HEK293 (cell line): ENCODE measurements at regions not wholly inside any gene's neighbourhood (a gene's known extent, or its start where the extent isn't known, plus 50 kb on each side); places are given as distances from the start of the nearest gene placed in this dataset.

Experiments
- CTCF ChIA-PET: fragments of 350-600 bp; formaldehyde crosslinking; extraction: SDS; loops from one replicate; lab custom pipeline; 2021; ENCODE audit warnings: antibody characterized with exemption; lab: Yijun Ruan, JAX
- POLR2A ChIA-PET: fragments of 300-600 bp; formaldehyde crosslinking; extraction: SDS; loops from one replicate; lab custom pipeline; 2020; ENCODE audit warnings: antibody characterized with exemption, inconsistent platforms; lab: Yijun Ruan, JAX
- H3K27ac ChIP-seq: fragments of 200-500 bp; sonication (Bioruptor generic); 2 replicates; pipeline ENCODE4 v1.5.1; 2014; ENCODE audit warnings: low read depth, low read length, control low read depth, inconsistent platforms; ENCODE audit errors: extremely low read depth
- H3K36me3 ChIP-seq, 2 experiments: fragments of 200-500 bp in 1 of 2; sonication (Bioruptor generic) in 1 of 2; 1 replicate in 1 of 2; 2 replicates in 1 of 2; pipeline ENCODE4 v1.5.1; 2014 to 2017; ENCODE audit warnings: inconsistent platforms in 2 of 2, low read length in 2 of 2; ENCODE audit not compliant: control insufficient read depth in 2 of 2, insufficient read depth in 1 of 2
- H3K4me1 ChIP-seq: fragments of 200-500 bp; sonication (Bioruptor generic); 2 replicates; pipeline ENCODE4 v1.5.1; 2014; ENCODE audit warnings: mild to moderate bottlenecking, low read length, inconsistent platforms; ENCODE audit not compliant: control insufficient read depth, insufficient read depth
- H3K4me3 ChIP-seq: 2 replicates; pipeline ENCODE4 v1.5.1; 2011; ENCODE audit warnings: low read depth, mild to moderate bottlenecking, control low read depth, low read length, moderate library complexity
- H3K9me3 ChIP-seq: fragments of 200-500 bp; sonication (Bioruptor generic); 2 replicates; pipeline ENCODE4 v1.5.1; 2014; ENCODE audit warnings: low read depth, low read length, inconsistent platforms; ENCODE audit not compliant: control insufficient read depth, insufficient read depth
- GFI1B ChIP-seq: fragments of 450-650 bp; formaldehyde crosslinking; IDR thresholded peaks from 2 replicates; pipeline ENCODE4 v1.5.1; 2016; ENCODE audit warnings: missing biosample characterization, missing genetic modification characterization
- GLI2 ChIP-seq: fragments of 450-650 bp; formaldehyde crosslinking; IDR thresholded peaks from 2 replicates; pipeline ENCODE4; 2017; ENCODE audit warnings: missing biosample characterization, missing genetic modification characterization, low read depth, borderline replicate concordance
- HOXA7 ChIP-seq: sonication (generic); formaldehyde crosslinking; IDR thresholded peaks from 2 replicates; pipeline ENCODE4 v1.8.1; 2022; ENCODE audit warnings: missing genetic modification reagents, borderline replicate concordance
- PRDM1 ChIP-seq: fragments of 450-650 bp; formaldehyde crosslinking; IDR thresholded peaks from 2 replicates; pipeline ENCODE4; 2016; ENCODE audit warnings: missing biosample characterization, missing genetic modification characterization
- TCF7L2 ChIP-seq: IDR thresholded peaks from 2 replicates; pipeline ENCODE4 v1.6.1; 2011; ENCODE audit warnings: low read depth, mild to moderate bottlenecking, inconsistent platforms, low read length, moderate library complexity, borderline replicate concordance
- ZIC2 ChIP-seq: fragments of 450-650 bp; formaldehyde crosslinking; IDR thresholded peaks from 2 replicates; pipeline ENCODE4 v1.5.1; 2016; ENCODE audit warnings: missing biosample characterization, missing genetic modification characterization
- ZNF394 ChIP-seq: fragments of 450-650 bp; formaldehyde crosslinking; IDR thresholded peaks from 2 replicates; pipeline ENCODE4 v1.5.1; 2016; ENCODE audit warnings: missing biosample characterization, missing genetic modification characterization, mild to moderate bottlenecking, moderate library complexity, borderline replicate concordance
- ZNF510 ChIP-seq: fragments of 450-650 bp; formaldehyde crosslinking; IDR thresholded peaks from 2 replicates; pipeline ENCODE4 v1.5.1; 2018; ENCODE audit warnings: mild to moderate bottlenecking, missing genetic modification characterization, missing biosample characterization; ENCODE audit not compliant: insufficient replicate concordance
- TF ChIP-seq, protein P1 (sequence below): fragments of 450-650 bp; formaldehyde crosslinking; IDR thresholded peaks from 2 replicates; pipeline ENCODE4 v1.5.1; 2016; ENCODE audit warnings: missing biosample characterization, missing genetic modification characterization
- TF ChIP-seq, protein P2 (sequence below): fragments of 450-650 bp; formaldehyde crosslinking; IDR thresholded peaks from 2 replicates; pipeline ENCODE4 v1.5.1; 2016; ENCODE audit warnings: missing biosample characterization, missing genetic modification characterization
- TF ChIP-seq, protein P3 (sequence below): fragments of 450-650 bp; formaldehyde crosslinking; IDR thresholded peaks from 2 replicates; pipeline ENCODE4 v1.5.1; 2017; ENCODE audit warnings: missing biosample characterization, missing genetic modification characterization
- TF ChIP-seq, protein P4 (sequence below): IDR thresholded peaks from 2 replicates; pipeline ENCODE4 v1.6.1; 2011; ENCODE audit warnings: mild to moderate bottlenecking, low read depth, low read length, borderline replicate concordance
- TF ChIP-seq, protein P5 (sequence below): fragments of 450-650 bp; formaldehyde crosslinking; IDR thresholded peaks from 2 replicates; pipeline ENCODE4 v1.5.1; 2016; ENCODE audit warnings: missing biosample characterization, missing genetic modification characterization
- TF ChIP-seq, protein P6 (sequence below): fragments of 450-650 bp; formaldehyde crosslinking; IDR thresholded peaks from 2 replicates; pipeline ENCODE4 v1.5.1; 2016; ENCODE audit warnings: missing biosample characterization, missing genetic modification characterization
- TF ChIP-seq, protein P7 (sequence below): fragments of 450-650 bp; formaldehyde crosslinking; IDR thresholded peaks from 2 replicates; pipeline ENCODE4; 2016; ENCODE audit warnings: missing biosample characterization, missing genetic modification characterization
- TF ChIP-seq, protein P8 (sequence below): fragments of 450-650 bp; formaldehyde crosslinking; IDR thresholded peaks from 2 replicates; pipeline ENCODE4 v1.5.1; 2016; ENCODE audit warnings: missing biosample characterization, missing genetic modification characterization

DNA sequence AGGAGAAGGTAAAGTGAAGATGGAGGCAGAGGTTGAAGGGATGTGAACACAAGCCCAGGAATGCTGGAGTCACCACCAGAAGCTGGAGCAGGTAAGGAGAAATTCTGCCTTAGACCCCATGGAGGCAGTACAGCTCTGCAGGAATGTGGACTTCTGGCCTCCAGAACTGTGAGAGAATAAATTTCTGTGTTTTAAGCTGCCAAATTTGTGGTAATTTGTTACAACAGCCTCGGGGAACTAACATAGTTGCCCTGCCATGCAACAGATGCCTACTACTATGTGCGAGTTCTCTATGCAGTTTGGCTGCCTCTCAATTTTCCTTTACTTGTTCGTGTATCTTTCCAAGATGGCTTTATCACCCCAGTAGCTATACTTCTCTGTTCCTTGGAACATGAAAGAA lies 394.1 kb downstream of the TUSC7 start (continued):
- TF ChIP-seq, protein P1, sequence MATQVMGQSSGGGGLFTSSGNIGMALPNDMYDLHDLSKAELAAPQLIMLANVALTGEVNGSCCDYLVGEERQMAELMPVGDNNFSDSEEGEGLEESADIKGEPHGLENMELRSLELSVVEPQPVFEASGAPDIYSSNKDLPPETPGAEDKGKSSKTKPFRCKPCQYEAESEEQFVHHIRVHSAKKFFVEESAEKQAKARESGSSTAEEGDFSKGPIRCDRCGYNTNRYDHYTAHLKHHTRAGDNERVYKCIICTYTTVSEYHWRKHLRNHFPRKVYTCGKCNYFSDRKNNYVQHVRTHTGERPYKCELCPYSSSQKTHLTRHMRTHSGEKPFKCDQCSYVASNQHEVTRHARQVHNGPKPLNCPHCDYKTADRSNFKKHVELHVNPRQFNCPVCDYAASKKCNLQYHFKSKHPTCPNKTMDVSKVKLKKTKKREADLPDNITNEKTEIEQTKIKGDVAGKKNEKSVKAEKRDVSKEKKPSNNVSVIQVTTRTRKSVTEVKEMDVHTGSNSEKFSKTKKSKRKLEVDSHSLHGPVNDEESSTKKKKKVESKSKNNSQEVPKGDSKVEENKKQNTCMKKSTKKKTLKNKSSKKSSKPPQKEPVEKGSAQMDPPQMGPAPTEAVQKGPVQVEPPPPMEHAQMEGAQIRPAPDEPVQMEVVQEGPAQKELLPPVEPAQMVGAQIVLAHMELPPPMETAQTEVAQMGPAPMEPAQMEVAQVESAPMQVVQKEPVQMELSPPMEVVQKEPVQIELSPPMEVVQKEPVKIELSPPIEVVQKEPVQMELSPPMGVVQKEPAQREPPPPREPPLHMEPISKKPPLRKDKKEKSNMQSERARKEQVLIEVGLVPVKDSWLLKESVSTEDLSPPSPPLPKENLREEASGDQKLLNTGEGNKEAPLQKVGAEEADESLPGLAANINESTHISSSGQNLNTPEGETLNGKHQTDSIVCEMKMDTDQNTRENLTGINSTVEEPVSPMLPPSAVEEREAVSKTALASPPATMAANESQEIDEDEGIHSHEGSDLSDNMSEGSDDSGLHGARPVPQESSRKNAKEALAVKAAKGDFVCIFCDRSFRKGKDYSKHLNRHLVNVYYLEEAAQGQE (tag by site-specific recombination): no peak
- TF ChIP-seq ZIC2 (tag by site-specific recombination) (no peak), GFI1B (tag by site-specific recombination) (no peak), HOXA7 (CRISPR knock-in tag) (no peak), GLI2 (tag by site-specific recombination) (no peak), PRDM1 (no peak)
- TF ChIP-seq, protein P2, sequence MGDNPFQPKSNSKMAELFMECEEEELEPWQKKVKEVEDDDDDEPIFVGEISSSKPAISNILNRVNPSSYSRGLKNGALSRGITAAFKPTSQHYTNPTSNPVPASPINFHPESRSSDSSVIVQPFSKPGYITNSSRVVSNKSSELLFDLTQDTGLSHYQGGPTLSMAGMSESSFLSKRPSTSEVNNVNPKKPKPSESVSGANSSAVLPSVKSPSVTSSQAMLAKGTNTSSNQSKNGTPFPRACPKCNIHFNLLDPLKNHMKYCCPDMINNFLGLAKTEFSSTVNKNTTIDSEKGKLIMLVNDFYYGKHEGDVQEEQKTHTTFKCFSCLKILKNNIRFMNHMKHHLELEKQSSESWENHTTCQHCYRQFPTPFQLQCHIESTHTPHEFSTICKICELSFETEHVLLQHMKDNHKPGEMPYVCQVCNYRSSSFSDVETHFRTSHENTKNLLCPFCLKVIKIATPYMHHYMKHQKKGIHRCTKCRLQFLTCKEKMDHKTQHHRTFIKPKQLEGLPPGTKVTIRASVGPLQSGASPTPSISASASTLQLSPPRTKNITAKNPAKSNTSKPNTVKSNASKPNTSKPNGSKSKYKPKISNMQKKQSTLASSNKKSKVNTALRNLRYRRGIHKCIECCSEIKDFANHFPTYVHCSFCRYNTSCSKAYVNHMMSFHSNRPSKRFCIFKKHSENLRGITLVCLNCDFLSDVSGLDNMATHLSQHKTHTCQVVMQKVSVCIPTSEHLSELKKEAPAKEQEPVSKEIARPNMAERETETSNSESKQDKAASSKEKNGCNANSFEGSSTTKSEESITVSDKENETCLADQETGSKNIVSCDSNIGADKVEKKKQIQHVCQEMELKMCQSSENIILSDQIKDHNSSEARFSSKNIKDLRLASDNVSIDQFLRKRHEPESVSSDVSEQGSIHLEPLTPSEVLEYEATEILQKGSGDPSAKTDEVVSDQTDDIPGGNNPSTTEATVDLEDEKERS (tag by site-specific recombination): no peak
- TF ChIP-seq, protein P3, sequence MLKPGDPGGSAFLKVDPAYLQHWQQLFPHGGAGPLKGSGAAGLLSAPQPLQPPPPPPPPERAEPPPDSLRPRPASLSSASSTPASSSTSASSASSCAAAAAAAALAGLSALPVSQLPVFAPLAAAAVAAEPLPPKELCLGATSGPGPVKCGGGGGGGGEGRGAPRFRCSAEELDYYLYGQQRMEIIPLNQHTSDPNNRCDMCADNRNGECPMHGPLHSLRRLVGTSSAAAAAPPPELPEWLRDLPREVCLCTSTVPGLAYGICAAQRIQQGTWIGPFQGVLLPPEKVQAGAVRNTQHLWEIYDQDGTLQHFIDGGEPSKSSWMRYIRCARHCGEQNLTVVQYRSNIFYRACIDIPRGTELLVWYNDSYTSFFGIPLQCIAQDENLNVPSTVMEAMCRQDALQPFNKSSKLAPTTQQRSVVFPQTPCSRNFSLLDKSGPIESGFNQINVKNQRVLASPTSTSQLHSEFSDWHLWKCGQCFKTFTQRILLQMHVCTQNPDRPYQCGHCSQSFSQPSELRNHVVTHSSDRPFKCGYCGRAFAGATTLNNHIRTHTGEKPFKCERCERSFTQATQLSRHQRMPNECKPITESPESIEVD (tag by site-specific recombination): no peak
- TF ChIP-seq, protein P4, sequence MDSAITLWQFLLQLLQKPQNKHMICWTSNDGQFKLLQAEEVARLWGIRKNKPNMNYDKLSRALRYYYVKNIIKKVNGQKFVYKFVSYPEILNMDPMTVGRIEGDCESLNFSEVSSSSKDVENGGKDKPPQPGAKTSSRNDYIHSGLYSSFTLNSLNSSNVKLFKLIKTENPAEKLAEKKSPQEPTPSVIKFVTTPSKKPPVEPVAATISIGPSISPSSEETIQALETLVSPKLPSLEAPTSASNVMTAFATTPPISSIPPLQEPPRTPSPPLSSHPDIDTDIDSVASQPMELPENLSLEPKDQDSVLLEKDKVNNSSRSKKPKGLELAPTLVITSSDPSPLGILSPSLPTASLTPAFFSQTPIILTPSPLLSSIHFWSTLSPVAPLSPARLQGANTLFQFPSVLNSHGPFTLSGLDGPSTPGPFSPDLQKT: no peak
- TF ChIP-seq, all 188 proteins: peak for 0

DNA sequence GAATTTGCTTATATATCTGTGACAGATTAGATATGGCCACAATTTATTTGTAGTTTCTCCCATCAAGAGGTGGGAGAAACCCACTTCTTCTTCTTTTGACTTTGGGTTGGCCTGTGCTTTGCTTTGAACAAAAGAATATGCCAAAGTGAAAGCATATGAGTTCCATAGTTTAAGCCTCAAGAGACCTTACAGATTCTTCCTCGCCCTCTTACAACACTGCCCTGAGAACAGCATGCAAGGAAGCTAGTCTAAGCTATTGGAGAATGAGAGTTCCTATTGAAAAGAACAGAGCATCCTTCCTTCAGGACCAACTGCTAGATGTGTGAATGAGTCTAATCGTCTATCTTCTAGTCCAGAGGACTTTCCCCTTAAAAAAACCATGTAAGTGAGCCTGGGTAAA lies 394.8 kb downstream of the TUSC7 start:
- CTCF ChIA-PET: no interaction called here
- H3K4me1 ChIP-seq: no peaks in the 10 kb centered on the region
- POLR2A ChIA-PET: no interaction called here
- TF ChIP-seq ZNF394 (tag by site-specific recombination): no peak
- TF ChIP-seq ZNF510 (tag by site-specific recombination): no peak
- TF ChIP-seq, protein P5, sequence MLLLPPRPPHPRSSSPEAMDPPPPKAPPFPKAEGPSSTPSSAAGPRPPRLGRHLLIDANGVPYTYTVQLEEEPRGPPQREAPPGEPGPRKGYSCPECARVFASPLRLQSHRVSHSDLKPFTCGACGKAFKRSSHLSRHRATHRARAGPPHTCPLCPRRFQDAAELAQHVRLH (tag by site-specific recombination): no peak
- TF ChIP-seq, protein P6, sequence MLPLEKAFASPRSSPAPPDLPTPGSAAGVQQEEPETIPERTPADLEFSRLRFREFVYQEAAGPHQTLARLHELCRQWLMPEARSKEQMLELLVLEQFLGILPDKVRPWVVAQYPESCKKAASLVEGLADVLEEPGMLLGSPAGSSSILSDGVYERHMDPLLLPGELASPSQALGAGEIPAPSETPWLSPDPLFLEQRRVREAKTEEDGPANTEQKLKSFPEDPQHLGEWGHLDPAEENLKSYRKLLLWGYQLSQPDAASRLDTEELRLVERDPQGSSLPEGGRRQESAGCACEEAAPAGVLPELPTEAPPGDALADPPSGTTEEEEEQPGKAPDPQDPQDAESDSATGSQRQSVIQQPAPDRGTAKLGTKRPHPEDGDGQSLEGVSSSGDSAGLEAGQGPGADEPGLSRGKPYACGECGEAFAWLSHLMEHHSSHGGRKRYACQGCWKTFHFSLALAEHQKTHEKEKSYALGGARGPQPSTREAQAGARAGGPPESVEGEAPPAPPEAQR: no peak
- TF ChIP-seq, protein P4: no peak
- TF ChIP-seq TCF7L2: no peak
- TF ChIP-seq, protein P7, sequence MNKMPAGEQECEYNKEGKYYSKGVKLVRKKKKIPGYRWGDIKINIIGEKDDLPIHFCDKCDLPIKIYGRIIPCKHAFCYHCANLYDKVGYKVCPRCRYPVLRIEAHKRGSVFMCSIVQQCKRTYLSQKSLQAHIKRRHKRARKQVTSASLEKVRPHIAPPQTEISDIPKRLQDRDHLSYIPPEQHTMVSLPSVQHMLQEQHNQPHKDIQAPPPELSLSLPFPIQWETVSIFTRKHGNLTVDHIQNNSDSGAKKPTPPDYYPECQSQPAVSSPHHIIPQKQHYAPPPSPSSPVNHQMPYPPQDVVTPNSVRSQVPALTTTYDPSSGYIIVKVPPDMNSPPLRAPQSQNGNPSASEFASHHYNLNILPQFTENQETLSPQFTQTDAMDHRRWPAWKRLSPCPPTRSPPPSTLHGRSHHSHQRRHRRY (tag by site-specific recombination): no peak
- TF ChIP-seq, protein P8, sequence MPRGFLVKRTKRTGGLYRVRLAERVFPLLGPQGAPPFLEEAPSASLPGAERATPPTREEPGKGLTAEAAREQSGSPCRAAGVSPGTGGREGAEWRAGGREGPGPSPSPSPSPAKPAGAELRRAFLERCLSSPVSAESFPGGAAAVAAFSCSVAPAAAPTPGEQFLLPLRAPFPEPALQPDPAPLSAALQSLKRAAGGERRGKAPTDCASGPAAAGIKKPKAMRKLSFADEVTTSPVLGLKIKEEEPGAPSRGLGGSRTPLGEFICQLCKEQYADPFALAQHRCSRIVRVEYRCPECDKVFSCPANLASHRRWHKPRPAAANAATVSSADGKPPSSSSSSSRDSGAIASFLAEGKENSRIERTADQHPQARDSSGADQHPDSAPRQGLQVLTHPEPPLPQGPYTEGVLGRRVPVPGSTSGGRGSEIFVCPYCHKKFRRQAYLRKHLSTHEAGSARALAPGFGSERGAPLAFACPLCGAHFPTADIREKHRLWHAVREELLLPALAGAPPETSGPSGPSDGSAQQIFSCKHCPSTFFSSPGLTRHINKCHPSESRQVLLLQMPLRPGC (tag by site-specific recombination): no peak
- TF ChIP-seq, protein P2 (tag by site-specific recombination): no peak

More for the DNA sequence above, 394.8 kb downstream of the TUSC7 start:
- Histone ChIP-seq H3K36me3 (no peaks in the 10 kb centered on the region), H3K4me3 (no peak overlapping the region), H3K27ac (no peak overlapping the region), H3K9me3 (no peaks in the 10 kb centered on the region)
